ENCODE measurements at regions not wholly inside any gene's neighbourhood (a gene's known extent, or its start where the extent isn't known, plus 50 kb on each side); places are given as distances from the start of the nearest gene placed in this dataset.

DNA sequence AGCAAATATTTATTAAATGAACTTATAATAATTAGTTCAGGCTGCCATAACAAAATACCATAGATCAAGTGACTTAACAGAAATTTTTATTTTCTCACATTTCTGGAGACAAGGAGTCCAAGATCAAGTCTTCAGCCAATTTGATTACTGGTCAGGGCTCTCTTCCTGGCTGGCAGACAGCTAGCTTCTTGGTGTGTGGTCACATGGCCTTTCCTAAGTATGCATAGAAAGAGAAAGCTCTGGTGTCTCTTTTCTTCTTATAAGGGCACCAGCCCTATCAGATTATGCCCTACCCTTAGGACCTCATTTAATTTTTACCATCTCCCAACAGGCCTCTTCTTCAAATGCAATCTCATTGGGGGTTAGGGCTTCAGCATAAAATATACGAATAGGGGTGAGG lies 438.5 kb upstream of the INTU start:
- H3K9me3 ChIP-seq (ENCODE audit: control extremely low read depth in 1 of 3, control insufficient read depth in 2 of 3, insufficient read depth in 1 of 3, low read length in 2 of 3) = peaks cover 0 to 8% (median 0%) of the 10 kb centered on the region in 3 donors
- H4K20me1 ChIP-seq (ENCODE audit: control insufficient read depth, insufficient read depth, low read length, poor library complexity, severe bottlenecking) = no peaks in the 10 kb centered on the region
- no peak overlapping the region for H2AFZ ChIP-seq (ENCODE audit: insufficient read depth, low read depth, low read length, poor library complexity, severe bottlenecking)
- ChIA-PET CTCF (no interaction called here), POLR2A (no interaction called here)
- H3K9me3 Mint-ChIP-seq (ENCODE audit: insufficient read depth) = peaks cover 10% of the 10 kb centered on the region
- H3K27ac Mint-ChIP-seq = no peak overlapping the region
- H3K79me2 ChIP-seq (ENCODE audit: control insufficient read depth, insufficient read depth, low read length) = no peaks in the 10 kb centered on the region
- ATAC-seq (ENCODE audit: low read depth) (no peak), DNase-seq (no peak)
- H3K27me3 Mint-ChIP-seq = no peaks in the 10 kb centered on the region
- TF ChIP-seq, protein P1, sequence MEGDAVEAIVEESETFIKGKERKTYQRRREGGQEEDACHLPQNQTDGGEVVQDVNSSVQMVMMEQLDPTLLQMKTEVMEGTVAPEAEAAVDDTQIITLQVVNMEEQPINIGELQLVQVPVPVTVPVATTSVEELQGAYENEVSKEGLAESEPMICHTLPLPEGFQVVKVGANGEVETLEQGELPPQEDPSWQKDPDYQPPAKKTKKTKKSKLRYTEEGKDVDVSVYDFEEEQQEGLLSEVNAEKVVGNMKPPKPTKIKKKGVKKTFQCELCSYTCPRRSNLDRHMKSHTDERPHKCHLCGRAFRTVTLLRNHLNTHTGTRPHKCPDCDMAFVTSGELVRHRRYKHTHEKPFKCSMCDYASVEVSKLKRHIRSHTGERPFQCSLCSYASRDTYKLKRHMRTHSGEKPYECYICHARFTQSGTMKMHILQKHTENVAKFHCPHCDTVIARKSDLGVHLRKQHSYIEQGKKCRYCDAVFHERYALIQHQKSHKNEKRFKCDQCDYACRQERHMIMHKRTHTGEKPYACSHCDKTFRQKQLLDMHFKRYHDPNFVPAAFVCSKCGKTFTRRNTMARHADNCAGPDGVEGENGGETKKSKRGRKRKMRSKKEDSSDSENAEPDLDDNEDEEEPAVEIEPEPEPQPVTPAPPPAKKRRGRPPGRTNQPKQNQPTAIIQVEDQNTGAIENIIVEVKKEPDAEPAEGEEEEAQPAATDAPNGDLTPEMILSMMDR (IDR thresholded peaks at IDR 0.05) = no peak
- no peak for TF ChIP-seq EZH2 (IDR thresholded peaks at IDR 0.05; ENCODE audit: borderline replicate concordance, insufficient read depth, low read depth, low read length, poor library complexity, severe bottlenecking)
- no peaks in the 10 kb centered on the region for H3K4me1 Mint-ChIP-seq
- H3K4me3 ChIP-seq (ENCODE audit: control extremely low read depth in 1 of 5, extremely low read depth in 1 of 5, insufficient read depth in 1 of 5, low read depth in 2 of 5, low read length in 4 of 5) = no peak overlapping the region
- no peak overlapping the region for H3K9ac ChIP-seq (ENCODE audit: low read length)
- no peaks in the 10 kb centered on the region for H3K27me3 ChIP-seq (replicated peaks in 1 of 4; ENCODE audit: control extremely low read depth in 1 of 4, control insufficient read depth in 3 of 4, insufficient read depth in 4 of 4, low read length in 3 of 4)
- H3K4me3 Mint-ChIP-seq = no peak overlapping the region
- H3K27ac ChIP-seq (ENCODE audit: low read length in 2 of 2) = no peak overlapping the region
- intact Hi-C loops (cut with micrococcal nuclease) = no loop called here
- no peaks in the 10 kb centered on the region for H3K36me3 ChIP-seq (replicated peaks in 1 of 2; ENCODE audit: control extremely low read depth in 1 of 2, control insufficient read depth in 1 of 2, extremely low read depth in 1 of 2, insufficient read depth in 2 of 2, low read length in 1 of 2)
- no CpG with 5 or more reads among the region's 1 CpG for WGBS (ENCODE audit: insufficient coverage)
- no peaks in the 10 kb centered on the region for H3K4me1 ChIP-seq (ENCODE audit: control insufficient read depth in 2 of 2, insufficient read depth in 2 of 2, low read length in 2 of 2)
- H3K4me2 ChIP-seq (replicated peaks; ENCODE audit: low read depth, low read length, poor library complexity, severe bottlenecking) = no peak overlapping the region

DNA sequence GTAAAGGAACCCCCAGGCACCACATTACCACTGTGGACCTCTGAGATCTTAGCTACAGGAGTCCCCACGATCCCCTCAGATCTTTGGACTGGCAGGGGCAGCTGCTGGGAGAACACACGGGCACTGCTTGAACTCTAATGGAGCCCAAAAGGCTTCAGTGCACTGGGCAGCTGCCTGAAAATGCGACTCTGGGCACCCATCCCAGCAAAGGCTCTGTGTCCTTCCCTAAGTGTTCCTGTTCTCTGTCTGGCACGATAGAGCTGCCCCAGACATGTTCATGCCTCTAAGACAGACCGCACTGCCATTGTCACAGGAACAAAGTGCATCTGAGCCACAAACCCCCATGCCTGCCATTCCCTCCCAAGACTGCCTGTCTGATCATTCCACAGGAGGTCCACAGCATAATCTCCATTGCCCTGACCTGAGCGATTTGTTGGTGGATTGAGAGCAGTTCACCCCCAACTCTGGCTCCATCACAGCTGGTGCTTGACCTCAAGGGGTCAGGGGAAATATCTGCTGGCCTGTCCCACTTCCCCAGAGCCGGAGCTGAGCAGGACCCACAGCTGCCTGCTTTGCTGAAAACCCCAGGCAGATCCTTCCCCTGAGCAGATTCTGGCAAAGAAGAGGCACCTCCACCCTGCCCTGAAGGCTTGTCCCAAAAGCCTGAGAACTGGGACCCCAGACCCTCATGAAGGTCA lies 436.0 kb upstream of the INTU start:
- Histone ChIP-seq H3K4me1 (ENCODE audit: control insufficient read depth in 2 of 2, insufficient read depth in 2 of 2, low read length in 2 of 2) (no peaks in the 10 kb centered on the region), H4K20me1 (ENCODE audit: control insufficient read depth, insufficient read depth, low read length, poor library complexity, severe bottlenecking) (no peaks in the 10 kb centered on the region), H3K36me3 (replicated peaks in 1 of 2; ENCODE audit: control extremely low read depth in 1 of 2, control insufficient read depth in 1 of 2, extremely low read depth in 1 of 2, insufficient read depth in 2 of 2, low read length in 1 of 2) (no peaks in the 10 kb centered on the region), H3K4me3 (ENCODE audit: control extremely low read depth in 1 of 5, extremely low read depth in 1 of 5, insufficient read depth in 1 of 5, low read depth in 2 of 5, low read length in 4 of 5) (no peak overlapping the region), H3K27me3 (replicated peaks in 1 of 4; ENCODE audit: control extremely low read depth in 1 of 4, control insufficient read depth in 3 of 4, insufficient read depth in 4 of 4, low read length in 3 of 4) (no peaks in the 10 kb centered on the region), H2AFZ (ENCODE audit: insufficient read depth, low read depth, low read length, poor library complexity, severe bottlenecking) (no peak overlapping the region), H3K9me3 (ENCODE audit: control extremely low read depth in 1 of 3, control insufficient read depth in 2 of 3, insufficient read depth in 1 of 3, low read length in 2 of 3) (peaks cover 0 to 8% (median 0%) of the 10 kb centered on the region in 3 donors), H3K9ac (ENCODE audit: low read length) (no peak overlapping the region), H3K79me2 (ENCODE audit: control insufficient read depth, insufficient read depth, low read length) (no peaks in the 10 kb centered on the region), H3K4me2 (replicated peaks; ENCODE audit: low read depth, low read length, poor library complexity, severe bottlenecking) (no peak overlapping the region), H3K27ac (ENCODE audit: low read length in 2 of 2) (no peak overlapping the region)
- Mint-ChIP-seq H3K4me1 (no peaks in the 10 kb centered on the region), H3K27ac (no peak overlapping the region), H3K27me3 (no peaks in the 10 kb centered on the region), H3K9me3 (ENCODE audit: insufficient read depth) (peaks cover 7% of the 10 kb centered on the region), H3K4me3 (no peak overlapping the region)
- CTCF ChIA-PET = no interaction called here
- intact Hi-C loops (cut with micrococcal nuclease) = no loop called here
- ATAC-seq (ENCODE audit: low read depth) = no peak
- POLR2A ChIA-PET = no interaction called here
- 40% methylated on average over 7 of the region's 7 CpGs for WGBS (ENCODE audit: insufficient coverage)
- no peak for DNase-seq
- TF ChIP-seq, protein P1 (IDR thresholded peaks at IDR 0.05) = no peak

All from B cell (primary cell).